PFSK-1 (cell line): ENCODE measurements at regions not wholly inside any gene's neighbourhood (a gene's known extent, or its start where the extent isn't known, plus 50 kb on each side); places are given as distances from the start of the nearest gene placed in this dataset.

Source experiments
- FOXP2 ChIP-seq: optimal IDR thresholded peaks from 2 replicates; pipeline ENCODE3; 2011; ENCODE audit warnings: borderline replicate concordance, control low read depth, inconsistent platforms; ENCODE audit not compliant: insufficient read depth; ENCODE audit errors: extremely low read length, extremely low read depth
- POLR2AphosphoS5 ChIP-seq: IDR thresholded peaks from 2 replicates; pipeline ENCODE4 v1.6.1; 2012; ENCODE audit warnings: low read depth, mild to moderate bottlenecking, control low read depth, low read length, moderate library complexity
- REST ChIP-seq, 2 experiments: IDR thresholded peaks; 2 replicates each; pipeline versions ENCODE4 v1.6.1 to v1.8.0; 2011 to 2012; ENCODE audit warnings: low read depth in 2 of 2, low read length in 2 of 2, control low read depth in 1 of 2, inconsistent platforms in 1 of 2, mild to moderate bottlenecking in 1 of 2, moderate library complexity in 1 of 2; ENCODE audit not compliant: insufficient read depth in 1 of 2
- TAF1 ChIP-seq: IDR thresholded peaks from 2 replicates; pipeline ENCODE4 v1.6.1; 2012; ENCODE audit warnings: low read length, control low read depth, borderline replicate concordance; ENCODE audit not compliant: insufficient read depth

- TF ChIP-seq TAF1 (no peak), POLR2AphosphoS5 (no peak), REST (IDR thresholded peaks at IDR 0.05; ENCODE audit: insufficient read depth in 1 of 2, low read depth in 2 of 2, low read length in 2 of 2) (no peak), FOXP2 (no peak)
Observed at GRCh38 chrX:38877366-38877765, 76.1 kb downstream of the MID1IP1 start.
